ENCODE measurements at regions not wholly inside any gene's neighbourhood (a gene's known extent, or its start where the extent isn't known, plus 50 kb on each side); places are given as distances from the start of the nearest gene placed in this dataset.

- no peak for TF ChIP-seq POLR2A (IDR thresholded peaks at IDR 0.05)
- TF ChIP-seq CTCF (IDR thresholded peaks at IDR 0.05): no peak
Observed at GRCh38 chr21:25420831-25421230, 186.4 kb downstream of the MRPL39 start.
